Brain microvascular endothelial cell (primary cell): ENCODE measurements at regions not wholly inside any gene's neighbourhood (a gene's known extent, or its start where the extent isn't known, plus 50 kb on each side); places are given as distances from the start of the nearest gene placed in this dataset.

Experiments used
- DNase-seq: peaks from one replicate; pipeline ENCODE4 v3.0.0-alpha.2; 2020
- H3K27ac ChIP-seq: fragments of 250-450 bp; sonication (Bioruptor Pico); 2 replicates; pipeline ENCODE4 v1.5.1; 2020; ENCODE audit warnings: mild to moderate bottlenecking, moderate library complexity
- H3K27me3 ChIP-seq: fragments of 250-450 bp; sonication (Bioruptor Pico); replicated peaks from 2 replicates; pipeline ENCODE4 v1.5.1; 2020; ENCODE audit warnings: mild to moderate bottlenecking
- H3K36me3 ChIP-seq: fragments of 250-450 bp; sonication (Bioruptor Pico); replicated peaks from 2 replicates; pipeline ENCODE4 v1.5.1; 2020; ENCODE audit warnings: mild to moderate bottlenecking
- H3K4me3 ChIP-seq: 2 replicates; pipeline ENCODE4 v1.5.1; 2011; ENCODE audit warnings: low read depth, mild to moderate bottlenecking, control low read depth, low read length, moderate library complexity
- CTCF ChIP-seq: IDR thresholded peaks from 2 replicates; pipeline ENCODE4 v1.5.1; 2011; ENCODE audit warnings: low read depth, mild to moderate bottlenecking, moderate library complexity, low read length, control low read depth, inconsistent platforms; ENCODE audit errors: missing control alignments
- in situ Hi-C: cut with HindIII; loops from 2 replicates; pipeline ENCODE4 v1.10.0; 2017; ENCODE audit warnings: low sequenced_read_pairs, low pct_ligation_motif_present

GRCh38 chr16:64470916-64471315 is 650.9 kb downstream of the CDH11 start:
- no peak for DNase-seq
- no peaks in the 10 kb centered on the region for H3K36me3 ChIP-seq
- in situ Hi-C loops: no loop called here
- no peak for TF ChIP-seq CTCF
- no peaks in the 10 kb centered on the region for H3K27me3 ChIP-seq
- no peak overlapping the region for H3K27ac ChIP-seq
- H3K4me3 ChIP-seq: no peak overlapping the region

GRCh38 chr16:64469906-64470702 is 651.8 kb downstream of the CDH11 start:
- TF ChIP-seq CTCF: peak; percentile 56
- in situ Hi-C loops: no loop called here
- H3K27me3 ChIP-seq: no peaks in the 10 kb centered on the region
- H3K4me3 ChIP-seq: no peak overlapping the region
- H3K36me3 ChIP-seq: no peaks in the 10 kb centered on the region
- DNase-seq: no peak
- no peak overlapping the region for H3K27ac ChIP-seq

- in situ Hi-C loops: no loop called here
- no peak for DNase-seq
- no peak overlapping the region for H3K27ac ChIP-seq
- no peaks in the 10 kb centered on the region for H3K27me3 ChIP-seq
- no peak overlapping the region for H3K4me3 ChIP-seq
- no peaks in the 10 kb centered on the region for H3K36me3 ChIP-seq
- TF ChIP-seq CTCF: no peak
Observed at GRCh38 chr16:64469351-64469750, 652.5 kb downstream of the CDH11 start.

GRCh38 chr16:64468515-64469090 is 653.3 kb downstream of the CDH11 start:
- Histone ChIP-seq H3K36me3 (no peaks in the 10 kb centered on the region), H3K27ac (no peak overlapping the region), H3K27me3 (no peaks in the 10 kb centered on the region), H3K4me3 (no peak overlapping the region)
- DNase-seq: no peak
- in situ Hi-C loops: no loop called here
- no peak for TF ChIP-seq CTCF

GRCh38 chr16:64459821-64460220 is 662.0 kb downstream of the CDH11 start:
- Histone ChIP-seq H3K4me3 (no peak overlapping the region), H3K36me3 (no peaks in the 10 kb centered on the region), H3K27me3 (no peaks in the 10 kb centered on the region), H3K27ac (no peak overlapping the region)
- peak; percentile 71 for DNase-seq
- in situ Hi-C loops: no loop called here
- no peak for TF ChIP-seq CTCF

- Histone ChIP-seq H3K4me3 (no peak overlapping the region), H3K36me3 (no peaks in the 10 kb centered on the region), H3K27me3 (no peaks in the 10 kb centered on the region), H3K27ac (no peak overlapping the region)
- in situ Hi-C loops: no loop called here
- no peak for TF ChIP-seq CTCF
- DNase-seq: no peak
Observed at GRCh38 chr16:64459402-64459801, 662.5 kb downstream of the CDH11 start.
